Stimulated activated CD4-positive, alpha-beta T cell treated with anti-CD3 and anti-CD28 coated beads, Interleukin-1b, Interleukin-23, amount 100 ng/mL, for 4 hours (primary cell): ENCODE measurements at regions not wholly inside any gene's neighbourhood (a gene's known extent, or its start where the extent isn't known, plus 50 kb on each side); places are given as distances from the start of the nearest gene placed in this dataset.

Experiments
- DNase-seq, 2 donors: peaks; one replicate each; pipeline ENCODE4 v3.0.0-alpha.2; 2020; ENCODE audit warnings: low read depth in 2 of 2

GRCh38 chr6:169831450-169832246, 80.2 kb downstream of the ERMARD start:
- peak; percentile 60 to 67 for DNase-seq
